WERI-Rb-1 (cell line): ENCODE measurements at regions not wholly inside any gene's neighbourhood (a gene's known extent, or its start where the extent isn't known, plus 50 kb on each side); places are given as distances from the start of the nearest gene placed in this dataset.

Source experiments
- DNase-seq: peaks from one replicate; pipeline ENCODE4 v3.0.0-alpha.2; 2020
- H3K27ac ChIP-seq: fragments of 250-450 bp; sonication (Bioruptor Pico); 2 replicates; pipeline ENCODE4 v1.5.1; 2020; ENCODE audit warnings: mild to moderate bottlenecking, moderate library complexity
- H3K27me3 ChIP-seq: fragments of 250-450 bp; sonication (Bioruptor Pico); 2 replicates; pipeline ENCODE4 v1.5.1; 2021; ENCODE audit warnings: mild to moderate bottlenecking, low read depth, moderate library complexity; ENCODE audit not compliant: insufficient read depth, severe bottlenecking
- H3K36me3 ChIP-seq: fragments of 250-450 bp; sonication (Bioruptor Pico); 2 replicates; pipeline ENCODE4 v1.5.1; 2020; ENCODE audit warnings: mild to moderate bottlenecking, moderate library complexity
- H3K4me3 ChIP-seq: 2 replicates; pipeline ENCODE4 v1.5.1; 2011; ENCODE audit warnings: low read depth, mild to moderate bottlenecking, control low read depth, low read length
- H3K9me3 ChIP-seq: fragments of 250-450 bp; sonication (Bioruptor Pico); 2 replicates; pipeline ENCODE4 v1.5.1; 2021; ENCODE audit warnings: mild to moderate bottlenecking, moderate library complexity; ENCODE audit not compliant: severe bottlenecking
- CTCF ChIP-seq: IDR thresholded peaks from 2 replicates; pipeline ENCODE4 v1.5.1; 2011; ENCODE audit warnings: low read depth, mild to moderate bottlenecking, control low read depth, inconsistent platforms, low read length

- H3K27me3 ChIP-seq = no peaks in the 10 kb centered on the region
- DNase-seq = no peak
- H3K27ac ChIP-seq = no peak overlapping the region
- no peak for TF ChIP-seq CTCF
- no peak overlapping the region for H3K4me3 ChIP-seq
- no peaks in the 10 kb centered on the region for H3K36me3 ChIP-seq
- peaks cover 14% of the 10 kb centered on the region for H3K9me3 ChIP-seq
Observed at GRCh38 chr9:104412238-104412637, 91.8 kb upstream of the OR13F1 start.

- Histone ChIP-seq H3K27ac (no peak overlapping the region), H3K4me3 (no peak overlapping the region), H3K27me3 (no peaks in the 10 kb centered on the region), H3K9me3 (peaks cover 13% of the 10 kb centered on the region), H3K36me3 (no peaks in the 10 kb centered on the region)
- TF ChIP-seq CTCF = no peak
- no peak for DNase-seq
Observed at GRCh38 chr9:104416470-104416869, 87.6 kb upstream of the OR13F1 start.

GRCh38 chr9:104417296-104417695 is 86.8 kb upstream of the OR13F1 start:
- Histone ChIP-seq H3K9me3 (peaks cover 9% of the 10 kb centered on the region), H3K27me3 (no peaks in the 10 kb centered on the region), H3K4me3 (no peak overlapping the region), H3K36me3 (no peaks in the 10 kb centered on the region), H3K27ac (no peak overlapping the region)
- TF ChIP-seq CTCF = no peak
- DNase-seq = no peak

- Histone ChIP-seq H3K36me3 (no peaks in the 10 kb centered on the region), H3K4me3 (no peak overlapping the region), H3K27me3 (no peaks in the 10 kb centered on the region), H3K27ac (no peak overlapping the region), H3K9me3 (no peaks in the 10 kb centered on the region)
- no peak for TF ChIP-seq CTCF
- no peak for DNase-seq
Observed at GRCh38 chr9:104429031-104429546, 75.0 kb upstream of the OR13F1 start.

- no peak for TF ChIP-seq CTCF
- no peak overlapping the region for H3K27ac ChIP-seq
- H3K36me3 ChIP-seq = no peaks in the 10 kb centered on the region
- no peaks in the 10 kb centered on the region for H3K9me3 ChIP-seq
- H3K4me3 ChIP-seq = no peak overlapping the region
- no peak for DNase-seq
- no peaks in the 10 kb centered on the region for H3K27me3 ChIP-seq
Observed at GRCh38 chr9:104435059-104435458, 69.0 kb upstream of the OR13F1 start.

GRCh38 chr9:104448036-104448435 is 56.0 kb upstream of the OR13F1 start:
- Histone ChIP-seq H3K9me3 (no peaks in the 10 kb centered on the region), H3K27ac (no peak overlapping the region)

More at GRCh38 chr9:104448036-104448435, 56.0 kb upstream of the OR13F1 start:
- DNase-seq = no peak
- Histone ChIP-seq H3K4me3 (no peak overlapping the region), H3K36me3 (no peaks in the 10 kb centered on the region), H3K27me3 (no peaks in the 10 kb centered on the region)
- no peak for TF ChIP-seq CTCF
